GM23248 (cell line): ENCODE measurements at regions not wholly inside any gene's neighbourhood (a gene's known extent, or its start where the extent isn't known, plus 50 kb on each side); places are given as distances from the start of the nearest gene placed in this dataset.

ENCODE experiments used
- EZH2 ChIP-seq: fragments of 200-600 bp; sonication (generic); IDR thresholded peaks from 2 replicates; pipeline ENCODE4 v1.6.1; 2018; ENCODE audit warnings: antibody characterized with exemption, mild to moderate bottlenecking; ENCODE audit not compliant: insufficient read depth, poor library complexity, severe bottlenecking
- EZH2phosphoT487 ChIP-seq: fragments of 200-600 bp; sonication (generic); IDR thresholded peaks from 2 replicates; pipeline ENCODE4 v1.6.1; 2018; ENCODE audit warnings: antibody characterized with exemption, moderate library complexity, mild to moderate bottlenecking, low read depth; ENCODE audit not compliant: insufficient read depth

- TF ChIP-seq EZH2 = no peak
- TF ChIP-seq EZH2phosphoT487 = no peak
Observed at GRCh38 chr16:80164966-80165550, 375.7 kb upstream of the DYNLRB2 start.
